IMR-90 (cell line): ENCODE measurements at regions not wholly inside any gene's neighbourhood (a gene's known extent, or its start where the extent isn't known, plus 50 kb on each side); places are given as distances from the start of the nearest gene placed in this dataset.

Source experiments
- ATAC-seq: fragments of 200-7000 bp; cut with Tn5 transposase; 2 replicates; pipeline ENCODE4 v1.9.1; 2020; ENCODE audit warnings: low read depth, mild to moderate bottlenecking, moderate library complexity
- BruUV-seq: library from RNA; stranded (reverse); fragments of 400-500 nt; replicated peaks from 2 replicates; lab custom pipeline; 2021; lab: Mats Ljungman, UMichigan
- CTCF ChIA-PET: fragments of 300-600 bp; formaldehyde crosslinking; extraction: SDS; loops from one replicate; lab custom pipeline; 2021; ENCODE audit warnings: antibody characterized with exemption; lab: Yijun Ruan, JAX
- POLR2A ChIA-PET: fragments of 300-600 bp; sonication (Branson Sonifier 250); formaldehyde crosslinking; loops from one replicate; lab custom pipeline; 2022; ENCODE audit warnings: antibody characterized with exemption; ENCODE audit not compliant: unreplicated experiment; lab: Charles Lee
- DNase-seq: peaks from one replicate; pipeline ENCODE4 v3.0.0; 2013
- H2AFZ ChIP-seq: replicated peaks from 2 replicates; pipeline ENCODE3; 2013; ENCODE audit warnings: low read length, mild to moderate bottlenecking; ENCODE audit not compliant: poor library complexity
- H2AK5ac ChIP-seq: 2 replicates; pipeline ENCODE4 v1.6.1; 2013; ENCODE audit warnings: low read depth, low read length, inconsistent platforms
- H2AK9ac ChIP-seq: replicated peaks from 2 replicates; pipeline ENCODE3; 2013; ENCODE audit warnings: mild to moderate bottlenecking, low read depth, low read length, moderate library complexity; ENCODE audit not compliant: poor library complexity
- H2BK120ac ChIP-seq: 2 replicates; pipeline ENCODE4 v1.6.1; 2013; ENCODE audit warnings: low read depth, low read length, inconsistent platforms
- H2BK15ac ChIP-seq: 3 replicates; pipeline ENCODE4 v1.6.1; 2013; ENCODE audit warnings: low read depth, low read length, inconsistent platforms
- H2BK20ac ChIP-seq: 2 replicates; pipeline ENCODE4 v1.6.1; 2013; ENCODE audit warnings: low read depth, mild to moderate bottlenecking, inconsistent platforms, low read length, moderate library complexity
- H2BK5ac ChIP-seq: 2 replicates; pipeline ENCODE4 v1.6.1; 2013; ENCODE audit warnings: mild to moderate bottlenecking, low read depth, low read length, inconsistent platforms; ENCODE audit not compliant: poor library complexity, severe bottlenecking
- H3K14ac ChIP-seq: replicated peaks from 2 replicates; pipeline ENCODE4 v1.6.1; 2013; ENCODE audit warnings: low read depth, low read length, inconsistent platforms
- H3K18ac ChIP-seq: 2 replicates; pipeline ENCODE4 v1.6.1; 2013; ENCODE audit warnings: low read depth, low read length, control low read depth
- H3K23ac ChIP-seq: 2 replicates; pipeline ENCODE4 v1.6.1; 2013; ENCODE audit warnings: low read depth, low read length, inconsistent platforms
- H3K27ac ChIP-seq: 2 replicates; pipeline ENCODE4 v1.5.1; 2013; ENCODE audit warnings: mild to moderate bottlenecking, control low read depth, low read length; ENCODE audit not compliant: insufficient read depth
- H3K27me3 ChIP-seq: 2 replicates; pipeline ENCODE4 v1.6.1; 2013; ENCODE audit warnings: low read length; ENCODE audit not compliant: control insufficient read depth, insufficient read depth
- H3K36me3 ChIP-seq: 2 replicates; pipeline ENCODE4 v1.6.1; 2013; ENCODE audit warnings: low read length, mixed read lengths; ENCODE audit not compliant: control insufficient read depth, insufficient read depth
- H3K4ac ChIP-seq: 2 replicates; pipeline ENCODE4 v1.6.1; 2013; ENCODE audit warnings: low read depth, low read length, inconsistent platforms
- H3K4me1 ChIP-seq: 2 replicates; pipeline ENCODE4 v1.6.1; 2013; ENCODE audit warnings: low read length, mixed read lengths; ENCODE audit not compliant: control insufficient read depth, insufficient read depth
- H3K4me2 ChIP-seq: 2 replicates; pipeline ENCODE4 v1.6.1; 2013; ENCODE audit warnings: low read depth, mild to moderate bottlenecking, control low read depth, low read length, moderate library complexity
- H3K4me3 ChIP-seq: 2 replicates; pipeline ENCODE4 v1.5.1; 2013; ENCODE audit warnings: low read depth, mild to moderate bottlenecking, control low read depth, low read length, moderate library complexity; ENCODE audit not compliant: insufficient read depth
- H3K56ac ChIP-seq: 2 replicates; pipeline ENCODE4 v1.6.1; 2013; ENCODE audit warnings: low read length, inconsistent platforms; ENCODE audit not compliant: insufficient read depth; ENCODE audit errors: extremely low read depth
- H3K79me1 ChIP-seq, 2 experiments: 2 replicates each; pipeline ENCODE4 v1.6.1; 2013; ENCODE audit warnings: low read length in 2 of 2, inconsistent platforms in 1 of 2, low read depth in 1 of 2
- H3K9ac ChIP-seq: 2 replicates; pipeline ENCODE4 v1.6.1; 2013; ENCODE audit warnings: low read depth, low read length, control low read depth
- H3K9me1 ChIP-seq: 2 replicates; pipeline ENCODE4 v1.6.1; 2013; ENCODE audit warnings: low read length, inconsistent platforms; ENCODE audit not compliant: insufficient read depth
- H3K9me3 ChIP-seq: 2 replicates; pipeline ENCODE4 v1.6.1; 2013; ENCODE audit warnings: low read length; ENCODE audit not compliant: control insufficient read depth, insufficient read depth
- H4K20me1 ChIP-seq: 2 replicates; pipeline ENCODE4 v1.6.1; 2013; ENCODE audit warnings: low read length, inconsistent platforms; ENCODE audit not compliant: insufficient read depth
- H4K5ac ChIP-seq: 2 replicates; pipeline ENCODE4 v1.6.1; 2013; ENCODE audit warnings: mild to moderate bottlenecking, low read depth, low read length, control low read depth
- H4K8ac ChIP-seq, 2 experiments: 2 replicates each; pipeline ENCODE4 v1.6.1; 2013; ENCODE audit warnings: low read depth in 2 of 2, low read length in 2 of 2, control low read depth in 1 of 2, inconsistent platforms in 1 of 2
- H4K91ac ChIP-seq: 2 replicates; pipeline ENCODE4 v1.6.1; 2013; ENCODE audit warnings: low read depth, low read length, inconsistent platforms; ENCODE audit not compliant: insufficient read depth
- CEBPB ChIP-seq: IDR thresholded peaks from 2 replicates; pipeline ENCODE4 v1.6.1; 2012; ENCODE audit warnings: low read depth, low read length, improper control_type of control experiment
- CHD1 ChIP-seq: IDR thresholded peaks from 2 replicates; pipeline ENCODE4 v1.6.1; 2012; ENCODE audit warnings: low read depth, low read length, improper control_type of control experiment
- ELK1 ChIP-seq: fragments of 150-350 bp; IDR thresholded peaks from 2 replicates; pipeline ENCODE4 v1.6.1; 2016; ENCODE audit warnings: low read depth, mild to moderate bottlenecking, low read length, moderate library complexity, borderline replicate concordance
- MAFK ChIP-seq: IDR thresholded peaks from 2 replicates; pipeline ENCODE4 v1.6.1; 2012; ENCODE audit warnings: low read depth, low read length, improper control_type of control experiment
- MAZ ChIP-seq: IDR thresholded peaks from 2 replicates; pipeline ENCODE4 v1.6.1; 2012; ENCODE audit warnings: low read depth, mild to moderate bottlenecking, low read length, improper control_type of control experiment, moderate library complexity, borderline replicate concordance
- WGBS, 2 experiments: methylation state at CpG; one replicate each; pipeline versions ENCODE4 v1.1.5 to v1.1.7; 2013; ENCODE audit warnings: missing lambda C conversion rate in 2 of 2; ENCODE audit not compliant: insufficient read length in 1 of 2; ENCODE audit errors: extremely low coverage in 2 of 2; 5-methylcytosine and 5-hydroxymethylcytosine counted together
- dilution Hi-C: fragments of 300-500 bp; cut with HindIII; formaldehyde crosslinking; loops from one replicate; pipeline ENCODE4 v1.14.3; 2018; ENCODE audit warnings: low sequenced_read_pairs; ENCODE audit not compliant: unreplicated experiment
- in situ Hi-C: fragments of 300-500 bp; cut with MboI; formaldehyde crosslinking; loops from 3 replicates; pipeline ENCODE4 v1.14.3; 2019; ENCODE audit warnings: low sequenced_read_pairs, inconsistent platforms, mixed read lengths
- intact Hi-C: fragments of 100-400 bp; cut with micrococcal nuclease; formaldehyde crosslinking; loops from 2 replicates; pipeline ENCODE4 v1.10.0; 2022

DNA sequence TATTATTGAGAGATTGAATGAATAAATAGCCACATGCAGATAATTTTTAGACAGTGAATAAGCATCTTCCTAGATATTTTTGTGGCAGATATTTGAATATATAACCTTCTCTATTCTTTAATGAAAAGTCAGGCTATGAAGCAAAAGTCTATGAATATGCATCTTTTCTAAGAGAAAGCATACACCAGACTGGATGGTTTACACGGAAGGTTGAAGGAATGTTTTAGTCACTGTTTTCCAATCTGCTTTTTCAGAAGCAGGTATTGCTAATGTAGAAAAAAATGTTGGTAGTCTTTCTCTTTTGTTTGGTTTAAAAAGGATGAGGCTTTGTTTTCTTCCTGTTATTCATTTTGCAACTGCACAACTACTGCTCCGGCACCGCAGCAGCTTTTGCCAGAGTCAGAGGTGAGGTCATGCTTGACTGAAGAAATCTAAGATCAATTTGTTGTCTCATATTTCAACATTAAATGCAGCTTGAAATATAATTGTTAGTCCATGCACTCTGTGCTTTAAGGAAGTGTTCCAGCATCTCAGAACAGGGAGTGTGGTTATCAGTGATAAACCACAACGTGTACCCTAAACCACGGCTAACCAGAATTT is 1540.8 kb upstream of the PIK3C3 start:
- no peak overlapping the region for H3K4me3 ChIP-seq
- no peak overlapping the region for H4K8ac ChIP-seq
- no TSS peak for BruUV-seq
- peak overlapping the region; percentile 21; the same call in 1 of the 2 replicates for H3K4ac ChIP-seq
- H2AFZ ChIP-seq: no peak overlapping the region
- no peaks in the 10 kb centered on the region for H3K9me1 ChIP-seq
- ATAC-seq (peak; percentile 60), DNase-seq (peak; percentile 37)
- CTCF ChIA-PET: interaction anchor here (1.7 kb wide), 1 partner anchor 20 kb away, joined by 6 read pairs; no protein-coding TSS in a partner anchor
- H3K36me3 ChIP-seq: no peaks in the 10 kb centered on the region
- H3K27me3 ChIP-seq: no peaks in the 10 kb centered on the region
- H3K4me2 ChIP-seq: peak overlapping the region; percentile 17; the same call in 1 of the 2 replicates
- whole genome bisulfite sequencing, 2 experiments: no CpG with 5 or more reads among the region's 5 CpGs
- H3K4me1 ChIP-seq: no peaks in the 10 kb centered on the region
- H3K18ac ChIP-seq: no peak overlapping the region
- intact Hi-C loops: loop anchor here (10.0 kb wide), 1 partner anchor 961 kb away; no protein-coding TSS in a partner anchor
- no peak overlapping the region for H2BK15ac ChIP-seq
- H4K5ac ChIP-seq: no peak overlapping the region
- H4K91ac ChIP-seq: no peak overlapping the region
- in situ Hi-C loops: loop anchor here (25.0 kb wide), 1 partner anchor 973 kb away; no protein-coding TSS in a partner anchor
- no peak overlapping the region for H3K27ac ChIP-seq
- no peak overlapping the region for H3K23ac ChIP-seq
- no peak overlapping the region for H3K14ac ChIP-seq
- H2AK5ac ChIP-seq: no peak overlapping the region
- peak overlapping the region; percentile 78 for H2BK120ac ChIP-seq
- dilution Hi-C loops: no loop called here
- POLR2A ChIA-PET: no interaction called here
- TF ChIP-seq MAFK: no peak
- TF ChIP-seq MAZ: no peak
- TF ChIP-seq CHD1: no peak
- no peak for TF ChIP-seq ELK1
- 0 out of 2 replicates have a peak, but pooled peaks have one; percentile 7 for TF ChIP-seq CEBPB
- H2AK9ac ChIP-seq: no peak overlapping the region
- no peak overlapping the region for H2BK20ac ChIP-seq
- H3K79me1 ChIP-seq: no peaks in the 10 kb centered on the region
- no peak overlapping the region for H2BK5ac ChIP-seq
- no peak overlapping the region for H3K9ac ChIP-seq
- no peaks in the 10 kb centered on the region for H3K9me3 ChIP-seq
- H4K20me1 ChIP-seq: no peaks in the 10 kb centered on the region
- H3K56ac ChIP-seq: no peak overlapping the region; the same call in 1 of the 2 replicates
